Skeletal muscle tissue (tissue), 3 donors: ENCODE measurements at regions not wholly inside any gene's neighbourhood (a gene's known extent, or its start where the extent isn't known, plus 50 kb on each side); places are given as distances from the start of the nearest gene placed in this dataset.
"Not testable (repeated sequence)": the region's sequence is repeated elsewhere in the genome, so short reads cannot be mapped to it uniquely, and the experiment has no call there.

Experiments used
- H3K27ac ChIP-seq: one replicate; pipeline ENCODE4 v1.7.0; 2013; ENCODE audit warnings: mild to moderate bottlenecking, low read depth, low read length, inconsistent platforms
- H3K27me3 ChIP-seq, 3 donors: one replicate each; pipeline ENCODE4 v1.7.0; 2013; ENCODE audit warnings: low read length in 3 of 3; ENCODE audit not compliant: control insufficient read depth in 3 of 3, insufficient read depth in 3 of 3
- H3K36me3 ChIP-seq, 3 donors: one replicate each; pipeline ENCODE4 v1.7.0; 2013; ENCODE audit warnings: low read length in 3 of 3; ENCODE audit not compliant: control insufficient read depth in 3 of 3, insufficient read depth in 3 of 3
- H3K4me1 ChIP-seq, 3 donors: one replicate each; pipeline ENCODE4 v1.7.0; 2013; ENCODE audit warnings: low read length in 3 of 3, mild to moderate bottlenecking in 3 of 3; ENCODE audit not compliant: control insufficient read depth in 3 of 3, insufficient read depth in 3 of 3
- H3K4me3 ChIP-seq, 3 donors: one replicate each; pipeline ENCODE4 v1.7.0; 2013; ENCODE audit warnings: low read length in 3 of 3
- H3K9ac ChIP-seq, 3 donors: one replicate each; pipeline ENCODE4 v1.7.0; 2013; ENCODE audit warnings: low read length in 3 of 3, mild to moderate bottlenecking in 3 of 3, moderate library complexity in 2 of 3, low read depth in 1 of 3
- H3K9me3 ChIP-seq, 3 donors: one replicate each; pipeline ENCODE4 v1.7.0; 2013; ENCODE audit warnings: low read length in 3 of 3; ENCODE audit not compliant: control insufficient read depth in 3 of 3
- donor health status: Osteomylitis.

- H3K9ac ChIP-seq, result no peak overlapping the region
- H3K4me3 ChIP-seq, result no peak overlapping the region
- no peaks in the 10 kb centered on the region for H3K4me1 ChIP-seq
- no peaks in the 10 kb centered on the region for H3K27me3 ChIP-seq
- no peak overlapping the region for H3K27ac ChIP-seq
- no peaks in the 10 kb centered on the region for H3K9me3 ChIP-seq
- H3K36me3 ChIP-seq, result no peaks in the 10 kb centered on the region
Observed at GRCh38 chr1:185388346-185388745, 71.3 kb upstream of the IVNS1ABP start.

GRCh38 chr1:185385991-185386390 lies 68.9 kb upstream of the IVNS1ABP start:
- Histone ChIP-seq H3K4me3 (no peak overlapping the region), H3K9me3 (no peaks in the 10 kb centered on the region), H3K4me1 (no peaks in the 10 kb centered on the region), H3K9ac (no peak overlapping the region), H3K27ac (no peak overlapping the region), H3K36me3 (no peaks in the 10 kb centered on the region), H3K27me3 (no peaks in the 10 kb centered on the region)

GRCh38 chr1:185383805-185384204 lies 66.8 kb upstream of the IVNS1ABP start:
- H3K4me3 ChIP-seq, H3K9me3 ChIP-seq: not testable (repeated sequence)

GRCh38 chr1:185377831-185378230 lies 60.8 kb upstream of the IVNS1ABP start:
- H3K36me3 ChIP-seq, result no peaks in the 10 kb centered on the region
- H3K27me3 ChIP-seq, result no peaks in the 10 kb centered on the region
- no peaks in the 10 kb centered on the region for H3K9me3 ChIP-seq
- H3K4me3 ChIP-seq, result no peak overlapping the region
- no peaks in the 10 kb centered on the region for H3K4me1 ChIP-seq
- H3K27ac ChIP-seq, result no peak overlapping the region
- no peak overlapping the region for H3K9ac ChIP-seq

More at GRCh38 chr1:185383805-185384204, 66.8 kb upstream of the IVNS1ABP start:
- not testable (repeated sequence) for H3K36me3 ChIP-seq, H3K4me1 ChIP-seq, H3K27ac ChIP-seq, H3K27me3 ChIP-seq, H3K9ac ChIP-seq

DNA sequence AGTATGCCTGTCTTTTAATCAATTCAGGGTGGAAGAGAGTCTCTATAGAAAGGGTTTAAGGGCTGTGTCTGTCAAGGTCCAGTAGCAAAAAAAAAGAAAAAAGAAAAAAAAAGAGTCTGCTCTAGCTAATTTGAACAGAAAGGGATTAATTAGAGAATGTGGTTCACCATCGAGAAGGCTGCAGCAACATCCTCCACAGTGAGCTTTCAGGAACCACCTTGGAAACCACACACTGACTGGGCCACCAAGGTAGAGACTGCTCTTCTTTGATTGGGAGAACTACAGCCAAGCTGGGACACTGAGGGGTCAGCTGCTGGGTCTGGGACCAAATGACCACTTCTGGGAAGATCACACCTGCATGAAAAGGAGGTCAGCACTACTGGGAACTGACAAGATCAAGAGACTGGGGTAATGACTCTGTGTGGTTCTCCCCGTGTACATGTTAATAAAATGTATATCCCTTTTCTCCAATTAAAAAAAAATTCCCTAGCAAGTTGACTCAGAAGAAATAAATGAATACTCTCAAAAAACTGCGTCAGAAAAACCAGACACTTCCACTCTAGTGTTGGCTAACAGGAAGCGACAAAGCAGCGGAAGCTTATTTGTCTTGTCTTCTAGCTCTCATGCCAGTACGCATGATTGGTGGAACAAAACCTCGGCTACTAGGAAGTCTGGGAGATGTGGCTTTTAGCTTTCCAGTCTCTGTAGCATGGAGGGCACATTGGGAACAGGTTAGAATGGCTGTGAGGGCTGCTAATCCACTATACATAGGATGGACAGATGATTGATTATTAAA lies 60.0 kb upstream of the IVNS1ABP start:
- H3K9ac ChIP-seq, result no peak overlapping the region
- peak overlapping the region; percentile 30 for H3K27ac ChIP-seq
- H3K4me1 ChIP-seq, result no peaks in the 10 kb centered on the region
- H3K9me3 ChIP-seq, result no peaks in the 10 kb centered on the region
- no peaks in the 10 kb centered on the region for H3K27me3 ChIP-seq
- H3K36me3 ChIP-seq, result no peaks in the 10 kb centered on the region
- H3K4me3 ChIP-seq, result no peak overlapping the region

- no peak overlapping the region for H3K4me3 ChIP-seq
Observed at GRCh38 chr1:185376288-185376687, 59.2 kb upstream of the IVNS1ABP start.

DNA sequence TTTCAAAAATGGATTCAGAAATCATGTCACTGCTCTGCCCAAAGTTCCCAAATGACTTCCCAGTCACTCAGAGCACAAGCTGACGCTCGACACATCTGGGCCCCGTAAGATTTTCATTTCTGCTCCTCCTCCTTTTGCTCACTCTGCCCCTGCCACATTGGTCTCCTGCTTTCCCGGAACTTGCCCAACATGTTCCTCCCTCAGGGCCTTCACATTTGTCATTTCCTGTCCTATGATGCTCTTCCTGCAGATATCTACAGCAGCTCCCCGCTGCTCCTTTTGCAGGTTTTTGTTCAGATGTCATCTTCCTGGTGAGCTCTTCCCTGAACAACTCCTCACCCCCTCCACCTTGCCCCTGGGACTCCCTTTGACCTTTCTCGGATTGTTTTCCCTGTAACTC lies 58.5 kb upstream of the IVNS1ABP start:
- Histone ChIP-seq H3K4me3 (no peak overlapping the region), H3K4me1 (no peaks in the 10 kb centered on the region), H3K36me3 (no peaks in the 10 kb centered on the region), H3K27ac (no peak overlapping the region), H3K9ac (no peak overlapping the region), H3K9me3 (no peaks in the 10 kb centered on the region), H3K27me3 (no peaks in the 10 kb centered on the region)

More at GRCh38 chr1:185376288-185376687, 59.2 kb upstream of the IVNS1ABP start:
- H3K9me3 ChIP-seq, result no peaks in the 10 kb centered on the region
- no peak overlapping the region for H3K27ac ChIP-seq
- no peak overlapping the region for H3K9ac ChIP-seq
- H3K36me3 ChIP-seq, result no peaks in the 10 kb centered on the region
- H3K4me1 ChIP-seq, result no peaks in the 10 kb centered on the region
- no peaks in the 10 kb centered on the region for H3K27me3 ChIP-seq

GRCh38 chr1:185373813-185374529 lies 56.9 kb upstream of the IVNS1ABP start:
- no peaks in the 10 kb centered on the region for H3K4me1 ChIP-seq
- no peak overlapping the region for H3K27ac ChIP-seq
- no peak overlapping the region for H3K4me3 ChIP-seq
- no peaks in the 10 kb centered on the region for H3K27me3 ChIP-seq
- H3K9me3 ChIP-seq, result no peaks in the 10 kb centered on the region
- H3K36me3 ChIP-seq, result no peaks in the 10 kb centered on the region
- H3K9ac ChIP-seq, result no peak overlapping the region

DNA sequence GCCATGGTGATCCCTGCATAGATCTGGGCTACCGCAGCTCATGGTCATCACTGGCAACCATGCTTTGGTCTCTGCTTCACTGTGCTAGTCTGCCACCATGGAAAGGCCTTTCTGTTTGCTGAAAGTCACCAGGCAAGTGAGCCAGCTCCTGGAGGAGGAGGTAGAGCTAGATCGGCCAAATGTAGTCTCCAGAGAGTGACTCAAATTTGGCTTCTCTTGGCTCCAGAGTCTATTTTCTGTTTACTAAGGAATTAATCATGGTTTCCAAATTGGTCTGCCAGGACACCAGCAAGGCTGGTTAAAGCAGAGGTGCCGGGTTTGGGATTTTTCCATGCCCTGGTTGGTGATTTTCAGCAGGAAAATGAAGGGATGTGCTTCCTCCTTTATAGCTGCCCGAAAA lies 52.7 kb upstream of the IVNS1ABP start:
- Histone ChIP-seq H3K36me3 (no peaks in the 10 kb centered on the region), H3K4me3 (no peak overlapping the region), H3K9me3 (no peaks in the 10 kb centered on the region), H3K4me1 (no peaks in the 10 kb centered on the region), H3K27ac (no peak overlapping the region), H3K27me3 (no peaks in the 10 kb centered on the region), H3K9ac (no peak overlapping the region)

GRCh38 chr1:185368913-185369491 lies 52.0 kb upstream of the IVNS1ABP start:
- H3K4me1 ChIP-seq, result no peaks in the 10 kb centered on the region
- no peak overlapping the region for H3K4me3 ChIP-seq
- H3K9ac ChIP-seq, result no peak overlapping the region
- H3K27ac ChIP-seq, result no peak overlapping the region
- H3K9me3 ChIP-seq, result no peaks in the 10 kb centered on the region
- no peaks in the 10 kb centered on the region for H3K27me3 ChIP-seq
- no peaks in the 10 kb centered on the region for H3K36me3 ChIP-seq
